Activated CD4-positive, alpha-beta T cell treated with anti-CD3 and anti-CD28 coated beads, Interleukin-2, amount 50 U/mL, for 16 hours (primary cell): ENCODE measurements at regions not wholly inside any gene's neighbourhood (a gene's known extent, or its start where the extent isn't known, plus 50 kb on each side); places are given as distances from the start of the nearest gene placed in this dataset.

Source experiments
- DNase-seq: peaks from one replicate; pipeline ENCODE4 v3.0.0-alpha.2; 2020

- no peak for DNase-seq
These were observed 411.5 kb downstream of the GADD45G start for GRCh38 chr9:90016272-90016671.

- DNase-seq = no peak
These were observed 412.9 kb downstream of the GADD45G start for GRCh38 chr9:90017679-90018078.

- DNase-seq = no peak
These were observed 413.9 kb downstream of the GADD45G start for GRCh38 chr9:90018688-90019087.

- DNase-seq = no peak
These were observed 414.8 kb downstream of the GADD45G start for GRCh38 chr9:90019626-90020025.

GRCh38 chr9:90020276-90020871, 415.6 kb downstream of the GADD45G start:
- DNase-seq = no peak

GRCh38 chr9:90021216-90021906, 416.5 kb downstream of the GADD45G start:
- DNase-seq = no peak

GRCh38 chr9:90022474-90022873, 417.7 kb downstream of the GADD45G start:
- no peak for DNase-seq

GRCh38 chr9:90023861-90024260, 419.0 kb downstream of the GADD45G start:
- DNase-seq = no peak

GRCh38 chr9:90024409-90024808, 419.6 kb downstream of the GADD45G start:
- no peak for DNase-seq

- DNase-seq = no peak
These were observed 420.0 kb downstream of the GADD45G start for GRCh38 chr9:90024823-90025222.

GRCh38 chr9:90025816-90026215, 421.0 kb downstream of the GADD45G start:
- no peak for DNase-seq

GRCh38 chr9:90027296-90027790, 422.5 kb downstream of the GADD45G start:
- DNase-seq = no peak

- no peak for DNase-seq
These were observed 424.6 kb downstream of the GADD45G start for GRCh38 chr9:90029386-90029785.

- no peak for DNase-seq
These were observed 425.2 kb downstream of the GADD45G start for GRCh38 chr9:90029996-90030395.

GRCh38 chr9:90032296-90033027, 427.6 kb downstream of the GADD45G start:
- DNase-seq = no peak

GRCh38 chr9:90033028-90033650, 428.3 kb downstream of the GADD45G start:
- DNase-seq = no peak

- DNase-seq = no peak
These were observed 429.3 kb downstream of the GADD45G start for GRCh38 chr9:90034071-90034470.

- DNase-seq = no peak
These were observed 430.7 kb downstream of the GADD45G start for GRCh38 chr9:90035471-90035870.

- no peak for DNase-seq
These were observed 432.5 kb downstream of the GADD45G start for GRCh38 chr9:90037146-90037797.

- DNase-seq = no peak
These were observed 434.0 kb downstream of the GADD45G start for GRCh38 chr9:90038763-90039162.

GRCh38 chr9:90044263-90044662, 439.5 kb downstream of the GADD45G start:
- no peak for DNase-seq

- peak; percentile 62 for DNase-seq
These were observed 439.9 kb downstream of the GADD45G start for GRCh38 chr9:90044710-90045151.

- DNase-seq = no peak
These were observed 441.6 kb downstream of the GADD45G start for GRCh38 chr9:90046317-90046861.
